GM19328 (cell line): ENCODE measurements at regions not wholly inside any gene's neighbourhood (a gene's known extent, or its start where the extent isn't known, plus 50 kb on each side); places are given as distances from the start of the nearest gene placed in this dataset.

Experiments used
- ATAC-seq: cut with Tn5 transposase; IDR thresholded peaks from one replicate; pipeline ENCODE4 v1.9.1; 2021; ENCODE audit warnings: mild to moderate bottlenecking, moderate library complexity; ENCODE audit not compliant: unreplicated experiment

GRCh38 chr4:165765053-165765452 is 108.0 kb upstream of the TLL1 start:
- ATAC-seq = no peak

GRCh38 chr4:165766018-165766417 is 107.0 kb upstream of the TLL1 start:
- no peak for ATAC-seq

- ATAC-seq = no peak
Observed at GRCh38 chr4:165766976-165767375, 106.1 kb upstream of the TLL1 start.

GRCh38 chr4:165767671-165768070 is 105.4 kb upstream of the TLL1 start:
- no peak for ATAC-seq

- no peak for ATAC-seq
Observed at GRCh38 chr4:165768281-165768680, 104.8 kb upstream of the TLL1 start.

GRCh38 chr4:165774326-165774725 is 98.7 kb upstream of the TLL1 start:
- no peak for ATAC-seq

GRCh38 chr4:165779950-165780670 is 92.9 kb upstream of the TLL1 start:
- no peak for ATAC-seq

- ATAC-seq = no peak
Observed at GRCh38 chr4:165780735-165781134, 92.3 kb upstream of the TLL1 start.

- no peak for ATAC-seq
Observed at GRCh38 chr4:165782623-165783022, 90.4 kb upstream of the TLL1 start.

GRCh38 chr4:165783626-165784025 is 89.4 kb upstream of the TLL1 start:
- no peak for ATAC-seq

- no peak for ATAC-seq
Observed at GRCh38 chr4:165784672-165785071, 88.4 kb upstream of the TLL1 start.

GRCh38 chr4:165785337-165785736 is 87.7 kb upstream of the TLL1 start:
- ATAC-seq = no peak

- ATAC-seq = no peak
Observed at GRCh38 chr4:165787516-165788274, 85.3 kb upstream of the TLL1 start.

GRCh38 chr4:165788686-165789463 is 84.2 kb upstream of the TLL1 start:
- no peak for ATAC-seq

GRCh38 chr4:165793236-165793635 is 79.8 kb upstream of the TLL1 start:
- no peak for ATAC-seq

GRCh38 chr4:165794834-165795233 is 78.2 kb upstream of the TLL1 start:
- no peak for ATAC-seq

- no peak for ATAC-seq
Observed at GRCh38 chr4:165799384-165799815, 73.6 kb upstream of the TLL1 start.

GRCh38 chr4:165802452-165802851 is 70.6 kb upstream of the TLL1 start:
- no peak for ATAC-seq

- ATAC-seq = no peak
Observed at GRCh38 chr4:165803005-165803404, 70.0 kb upstream of the TLL1 start.

- no peak for ATAC-seq
Observed at GRCh38 chr4:165805406-165805805, 67.6 kb upstream of the TLL1 start.

- no peak for ATAC-seq
Observed at GRCh38 chr4:165806613-165807012, 66.4 kb upstream of the TLL1 start.

GRCh38 chr4:165810726-165811125 is 62.3 kb upstream of the TLL1 start:
- no peak for ATAC-seq
